K562 (cell line): ENCODE measurements at regions not wholly inside any gene's neighbourhood (a gene's known extent, or its start where the extent isn't known, plus 50 kb on each side); places are given as distances from the start of the nearest gene placed in this dataset.

ENCODE experiments used
- CBFB ChIP-seq: sonication (generic); formaldehyde crosslinking; IDR thresholded peaks from 2 replicates; pipeline ENCODE4 v1.4.0; 2020; ENCODE audit warnings: mild to moderate bottlenecking, missing genetic modification reagents
- CBX3 ChIP-seq, 2 experiments: IDR thresholded peaks; 1 replicate in 1 of 2; 2 replicates in 1 of 2; pipeline ENCODE4 v1.6.1; 2012; ENCODE audit warnings: inconsistent platforms in 2 of 2, low read length in 2 of 2, borderline replicate concordance in 1 of 2, control low read depth in 1 of 2
- CHD4 ChIP-seq: fragments of 200-600 bp; sonication (generic); IDR thresholded peaks from 3 replicates; pipeline ENCODE4 v1.6.1; 2012; ENCODE audit warnings: low read depth, mild to moderate bottlenecking, mixed read lengths, low read length, inconsistent platforms; ENCODE audit not compliant: insufficient read depth, insufficient replicate concordance, poor library complexity, severe bottlenecking
- E2F5 ChIP-seq: sonication (generic); formaldehyde crosslinking; IDR thresholded peaks from 2 replicates; pipeline ENCODE4 v1.8.0; 2022; ENCODE audit warnings: mild to moderate bottlenecking, missing genetic modification reagents
- EP300 ChIP-seq: IDR thresholded peaks from 2 replicates; pipeline ENCODE4 v1.6.1; 2012; ENCODE audit warnings: low read length, improper control_type of control experiment
- ESRRA ChIP-seq: fragments of 450-650 bp; IDR thresholded peaks from 2 replicates; pipeline ENCODE4 v1.6.1; 2014; ENCODE audit warnings: low read depth, mild to moderate bottlenecking, moderate library complexity, borderline replicate concordance
- FOS ChIP-seq: IDR thresholded peaks from 3 replicates; pipeline ENCODE4 v1.6.1; 2011; ENCODE audit not compliant: insufficient read length; ENCODE audit errors: extremely low read depth
- FOXJ2 ChIP-seq: fragments of 200-800 bp; sonication (Bioruptor generic); IDR thresholded peaks from 2 replicates; pipeline ENCODE4 v1.6.1; 2016; ENCODE audit warnings: missing genetic modification characterization, missing compliant biosample characterization
- FOXO4 ChIP-seq: fragments of 450-650 bp; formaldehyde crosslinking; IDR thresholded peaks from 2 replicates; pipeline ENCODE4 v1.4.0; 2020; ENCODE audit warnings: mild to moderate bottlenecking, moderate library complexity
- KAT7 ChIP-seq: sonication (generic); formaldehyde crosslinking; IDR thresholded peaks from 2 replicates; pipeline ENCODE4 v1.8.0; 2022; ENCODE audit warnings: missing genetic modification reagents, mild to moderate bottlenecking, borderline replicate concordance
- KDM1A ChIP-seq, 2 experiments: fragments of 450-650 bp; IDR thresholded peaks; 2 replicates each; pipeline ENCODE4 v1.6.1; 2016; ENCODE audit warnings: mild to moderate bottlenecking in 2 of 2
- MLX ChIP-seq, 2 experiments: fragments of 450-650 bp in 1 of 2; sonication (generic) in 1 of 2; formaldehyde crosslinking; conservative IDR thresholded peaks; 2 replicates each; pipeline versions ENCODE4 v1.4.0 to v1.8.1; 2020 to 2022; ENCODE audit warnings: mild to moderate bottlenecking in 1 of 2, missing genetic modification reagents in 1 of 2
- MYC ChIP-seq, 2 experiments: fragments of 250-450 bp in 1 of 2; sonication (Bioruptor Pico) in 1 of 2; IDR thresholded peaks; 2 replicates each; pipeline versions ENCODE4 v1.5.1 to v1.6.1; 2012 to 2021; ENCODE audit warnings: low read depth in 2 of 2, borderline replicate concordance in 1 of 2, improper control_type of control experiment in 1 of 2, low read length in 1 of 2, mild to moderate bottlenecking in 1 of 2, moderate library complexity in 1 of 2
- NFE2L1 ChIP-seq: fragments of 450-650 bp; IDR thresholded peaks from 2 replicates; pipeline ENCODE4 v1.6.1; 2016; ENCODE audit warnings: missing genetic modification characterization, low read depth, mild to moderate bottlenecking, missing compliant biosample characterization, moderate library complexity, borderline replicate concordance
- NR3C1 ChIP-seq: sonication (generic); formaldehyde crosslinking; IDR thresholded peaks from 2 replicates; pipeline ENCODE4 v1.8.1; 2022; ENCODE audit warnings: missing genetic modification reagents
- NRF1 ChIP-seq, 2 experiments: fragments of 450-650 bp; IDR thresholded peaks in 1 of 2; conservative IDR thresholded peaks in 1 of 2; 2 replicates each; pipeline ENCODE4 v1.6.1; 2014; ENCODE audit warnings: mild to moderate bottlenecking in 2 of 2
- OTX1 ChIP-seq: fragments of 450-650 bp; formaldehyde crosslinking; IDR thresholded peaks from 2 replicates; pipeline ENCODE4 v1.4.0; 2022; ENCODE audit warnings: mild to moderate bottlenecking
- PHTF2 ChIP-seq: fragments of 250-450 bp; sonication (Bioruptor Pico); IDR thresholded peaks from 2 replicates; pipeline ENCODE4 v1.5.0; 2021; ENCODE audit warnings: mild to moderate bottlenecking
- PTTG1 ChIP-seq: fragments of 450-650 bp; IDR thresholded peaks from 2 replicates; pipeline ENCODE4 v1.6.1; 2016; ENCODE audit warnings: low read depth, mild to moderate bottlenecking, missing genetic modification characterization, missing compliant biosample characterization
- PURB ChIP-seq: sonication (generic); formaldehyde crosslinking; IDR thresholded peaks from 2 replicates; pipeline ENCODE4 v1.9.0; 2021; ENCODE audit warnings: low read depth, mild to moderate bottlenecking, missing genetic modification reagents
- PYGO2 ChIP-seq: fragments of 450-650 bp; IDR thresholded peaks from 2 replicates; pipeline ENCODE4 v1.6.1; 2016; ENCODE audit warnings: mild to moderate bottlenecking, missing genetic modification characterization, moderate library complexity, missing compliant biosample characterization
- SMAD4 ChIP-seq: fragments of 250-450 bp; sonication (Bioruptor Pico); conservative IDR thresholded peaks from 2 replicates; pipeline ENCODE4 v1.8.0; 2021; ENCODE audit warnings: inconsistent platforms, mild to moderate bottlenecking, moderate library complexity
- SREBF2 ChIP-seq: sonication (generic); formaldehyde crosslinking; IDR thresholded peaks from 2 replicates; pipeline ENCODE4 v1.4.0; 2020; ENCODE audit warnings: mild to moderate bottlenecking, missing genetic modification reagents
- TARDBP ChIP-seq: fragments of 450-650 bp; IDR thresholded peaks from 2 replicates; pipeline ENCODE4 v1.6.1; 2016
- ZNF175 ChIP-seq: fragments of 200-800 bp; sonication (Bioruptor generic); IDR thresholded peaks from 2 replicates; pipeline ENCODE4 v1.6.1; 2016; ENCODE audit warnings: low read depth, mild to moderate bottlenecking, missing genetic modification characterization, missing compliant biosample characterization
- ZNF232 ChIP-seq: sonication (generic); formaldehyde crosslinking; IDR thresholded peaks from 2 replicates; pipeline ENCODE4 v1.8.0; 2022; ENCODE audit warnings: mild to moderate bottlenecking, missing genetic modification reagents
- ZNF384 ChIP-seq: IDR thresholded peaks from 2 replicates; pipeline ENCODE4 v1.6.1; 2012; ENCODE audit warnings: low read depth, low read length, improper control_type of control experiment
- ZNF780A ChIP-seq: fragments of 250-450 bp; sonication (Bioruptor Pico); IDR thresholded peaks from 2 replicates; pipeline ENCODE4 v1.5.0; 2021; ENCODE audit warnings: mild to moderate bottlenecking

- TF ChIP-seq MYC (IDR thresholded peaks at IDR 0.05; ENCODE audit: low read depth, low read length): 0 out of 2 replicates have a peak, but pooled peaks have one; percentile 14
- 0 out of 2 replicates have a peak, but pooled peaks have one; percentile 14 for TF ChIP-seq MYC (CRISPR knock-in tag; IDR thresholded peaks at IDR 0.05; ENCODE audit: borderline replicate concordance, low read depth)
- no peak for TF ChIP-seq PHTF2 (CRISPR knock-in tag)
- no peak for TF ChIP-seq CHD4
- TF ChIP-seq PTTG1 (tag): no peak
- TF ChIP-seq FOXO4: no peak
- no peak for TF ChIP-seq PURB (CRISPR knock-in tag)
- no peak for TF ChIP-seq KAT7 (CRISPR knock-in tag)
- peak; percentile 87 for TF ChIP-seq SMAD4 (CRISPR knock-in tag)
- no peak for TF ChIP-seq TARDBP
- TF ChIP-seq ZNF780A (CRISPR knock-in tag): no peak
- no peak for TF ChIP-seq CBX3 (IDR thresholded peaks at IDR 0.05; ENCODE audit: borderline replicate concordance in 1 of 2, low read length in 2 of 2)
- peak; percentile 90 for TF ChIP-seq ZNF175 (CRISPR knock-in tag)
- no peak for TF ChIP-seq KDM1A (IDR thresholded peaks at IDR 0.05)
- no peak for TF ChIP-seq ESRRA
- no peak for TF ChIP-seq MLX (CRISPR knock-in tag; conservative IDR thresholded peaks at IDR 0.05)
- no peak for TF ChIP-seq FOXJ2
- TF ChIP-seq EP300: peak; percentile 16; the same call in 1 of the 2 replicates
- TF ChIP-seq ZNF232 (CRISPR knock-in tag): no peak
- no peak for TF ChIP-seq PYGO2 (tag)
- no peak for TF ChIP-seq NRF1 (conservative IDR thresholded peaks at IDR 0.05 in 1 of 2, IDR thresholded peaks at IDR 0.05 in 1 of 2)
- TF ChIP-seq FOS: no peak
- TF ChIP-seq NR3C1: no peak
- no peak for TF ChIP-seq SREBF2 (CRISPR knock-in tag)
- TF ChIP-seq NFE2L1: no peak
- TF ChIP-seq CBFB (CRISPR knock-in tag): no peak
- no peak for TF ChIP-seq ZNF384
- TF ChIP-seq E2F5: no peak
- TF ChIP-seq OTX1 (CRISPR knock-in tag): no peak
These were observed 416.2 kb upstream of the NFE2L3 start (continued) for GRCh38 chr7:25735674-25736242.
